HG03439 (cell line): ENCODE measurements at regions not wholly inside any gene's neighbourhood (a gene's known extent, or its start where the extent isn't known, plus 50 kb on each side); places are given as distances from the start of the nearest gene placed in this dataset.

ENCODE experiments used
- ATAC-seq: cut with Tn5 transposase; IDR thresholded peaks from one replicate; pipeline ENCODE4 v1.9.1; 2021; ENCODE audit warnings: mild to moderate bottlenecking, moderate library complexity; ENCODE audit not compliant: unreplicated experiment

DNA sequence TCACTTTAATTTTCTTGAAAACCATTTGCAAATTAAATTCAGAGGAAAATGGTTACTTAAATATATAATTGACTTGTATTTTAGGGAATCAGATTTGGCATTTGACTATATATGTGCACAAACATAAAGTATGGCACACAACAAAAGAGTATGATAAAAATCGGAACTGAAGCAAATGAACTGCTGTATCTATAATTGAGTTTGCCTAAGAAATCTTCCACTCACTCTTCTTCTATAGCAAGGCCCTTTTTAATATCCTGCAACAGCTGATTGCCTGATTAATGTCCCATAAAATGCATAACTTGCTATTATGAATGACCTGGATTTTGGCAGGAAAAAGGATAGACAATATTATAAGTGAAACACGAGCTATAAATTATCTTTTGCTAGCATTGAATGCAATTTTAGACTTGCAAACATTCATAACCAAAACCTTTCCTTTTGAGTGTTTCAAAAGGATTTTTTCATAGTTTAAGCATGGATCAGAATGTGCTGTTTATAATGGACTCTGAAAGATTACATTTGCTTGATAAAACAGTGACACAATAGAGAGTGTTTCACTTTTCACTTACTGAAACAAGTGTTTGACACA, 2204.3 kb downstream of the MRPL39 start:
- no peak for ATAC-seq

DNA sequence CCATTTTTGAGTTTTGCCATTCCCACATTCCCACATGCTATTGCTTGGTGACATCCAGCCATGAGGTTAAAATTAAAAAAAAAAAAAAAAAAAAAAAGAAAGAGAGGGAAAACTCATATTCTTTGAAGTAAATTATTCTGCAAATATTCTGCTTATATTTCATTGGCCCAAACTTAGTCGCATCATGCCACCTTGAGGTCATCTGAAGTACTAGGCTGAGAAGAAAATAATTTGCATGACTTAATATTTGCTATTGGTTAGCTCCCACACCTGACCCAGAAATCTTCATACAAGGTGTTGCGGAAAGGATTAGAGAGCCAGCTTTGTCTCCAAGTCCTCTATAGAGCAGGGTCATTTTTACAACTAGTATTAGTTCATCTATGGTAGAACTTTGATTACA, 2206.0 kb downstream of the MRPL39 start:
- no peak for ATAC-seq

DNA sequence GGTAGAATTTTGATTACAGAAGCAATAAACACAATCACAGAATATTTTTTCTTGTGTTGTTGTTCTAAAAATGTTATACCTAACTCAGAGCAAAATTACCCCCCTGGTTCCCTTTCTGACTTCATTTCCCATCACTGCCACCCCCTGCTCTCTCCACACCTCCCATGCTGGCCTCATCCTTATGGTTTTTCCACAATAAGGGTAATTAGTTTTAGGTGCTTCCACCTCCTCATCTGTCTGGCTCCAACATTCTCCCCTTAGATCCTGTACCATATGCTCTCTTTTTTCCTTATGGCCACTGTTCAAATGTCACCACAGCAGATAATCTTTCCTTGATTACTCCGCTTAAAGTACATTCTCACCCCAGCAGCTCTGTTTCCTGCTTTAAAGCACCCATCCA, 2208.6 kb downstream of the MRPL39 start:
- no peak for ATAC-seq

DNA sequence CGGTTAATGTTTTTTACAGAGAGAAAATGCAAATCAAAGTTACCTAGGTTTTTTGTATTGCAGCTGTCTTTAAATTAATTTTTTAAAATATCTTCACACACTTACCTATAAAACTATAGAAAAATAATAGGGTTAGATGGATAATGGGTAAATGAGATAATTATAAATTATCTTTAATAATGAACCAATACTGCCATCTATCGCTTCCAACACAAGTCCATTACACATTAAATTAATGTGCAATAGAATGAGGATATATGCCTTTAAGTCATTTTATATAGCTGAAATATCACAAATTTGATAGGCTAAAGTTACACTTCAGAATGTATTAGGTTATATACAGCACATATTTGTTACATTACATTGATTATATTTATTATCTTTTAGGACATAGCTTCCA, 2212.8 kb downstream of the MRPL39 start:
- no peak for ATAC-seq

DNA sequence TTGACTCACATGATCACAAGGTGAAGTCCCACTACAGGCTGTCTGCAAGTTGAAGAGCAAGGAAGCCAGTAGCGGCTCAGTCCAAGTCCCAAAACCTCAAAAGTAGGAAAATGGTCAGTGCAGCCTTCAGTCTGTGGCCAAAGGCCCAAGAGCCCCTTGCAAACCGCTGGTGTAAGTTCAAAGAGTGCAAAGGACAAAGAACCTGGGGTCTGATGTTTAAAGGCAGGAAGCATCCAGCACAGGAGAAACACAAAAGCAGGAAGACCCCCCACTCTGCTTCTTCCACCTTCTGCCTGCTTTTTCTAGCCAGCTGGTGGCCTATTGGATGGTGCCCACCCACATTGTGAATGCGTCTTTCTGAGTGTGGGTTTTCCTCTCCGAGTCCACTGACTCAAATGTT, 2222.6 kb downstream of the MRPL39 start:
- no peak for ATAC-seq

DNA sequence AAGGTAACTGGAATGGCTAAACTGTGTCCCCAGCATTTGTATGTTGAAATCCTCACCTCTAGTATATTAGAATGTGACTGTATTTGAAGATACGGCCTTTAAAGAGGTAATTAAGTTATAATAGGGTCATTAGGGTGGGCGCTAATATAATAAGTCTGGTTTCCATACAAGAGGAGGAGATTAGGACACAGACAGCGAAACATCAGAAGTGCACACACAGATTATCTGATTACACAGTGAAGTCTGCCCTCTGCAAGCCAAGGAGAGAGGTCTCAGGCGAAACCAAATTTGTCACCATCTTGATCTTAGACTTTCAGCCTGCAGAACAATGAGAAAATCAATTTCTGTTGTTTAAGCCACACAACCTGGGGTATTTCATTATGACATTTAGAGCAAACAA, 2233.1 kb downstream of the MRPL39 start:
- no peak for ATAC-seq

DNA sequence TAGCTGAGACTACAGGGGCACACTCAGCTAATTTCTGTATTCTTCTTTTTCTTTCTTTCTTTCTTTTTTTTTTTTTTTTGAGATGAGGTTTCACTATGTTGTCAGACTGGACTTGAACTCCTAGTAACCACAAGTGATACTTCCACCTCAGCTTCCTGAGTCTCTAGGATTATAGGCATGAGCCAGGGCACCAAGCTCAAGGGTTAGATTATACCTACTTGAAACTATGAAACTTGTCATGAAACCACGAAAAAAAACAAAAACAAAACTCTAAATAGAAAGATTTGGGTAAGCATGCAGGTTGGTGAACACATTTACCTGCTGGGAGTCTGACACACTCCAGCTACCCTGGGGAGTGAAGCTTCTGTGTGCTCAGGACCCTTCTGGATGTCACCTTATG, 2250.4 kb downstream of the MRPL39 start:
- ATAC-seq = no peak

DNA sequence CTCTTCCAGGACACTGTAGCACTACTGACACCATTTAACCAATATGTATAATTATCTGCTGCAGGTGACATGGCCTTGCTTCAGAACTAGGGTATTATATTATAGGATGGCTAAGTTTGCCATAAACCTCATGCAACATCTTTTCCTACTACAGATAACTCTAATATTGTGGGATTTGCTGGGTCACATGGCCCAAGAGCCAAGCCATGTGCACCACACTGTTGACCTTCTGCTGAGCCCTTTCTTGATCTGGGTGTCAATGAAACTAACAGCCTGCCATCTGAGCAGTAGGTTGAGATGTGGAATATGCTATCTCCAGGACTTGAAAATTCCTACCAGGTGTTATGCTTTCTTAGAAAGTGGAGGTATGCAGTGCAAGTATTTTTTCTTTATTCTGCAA, 2291.1 kb downstream of the MRPL39 start:
- no peak for ATAC-seq

DNA sequence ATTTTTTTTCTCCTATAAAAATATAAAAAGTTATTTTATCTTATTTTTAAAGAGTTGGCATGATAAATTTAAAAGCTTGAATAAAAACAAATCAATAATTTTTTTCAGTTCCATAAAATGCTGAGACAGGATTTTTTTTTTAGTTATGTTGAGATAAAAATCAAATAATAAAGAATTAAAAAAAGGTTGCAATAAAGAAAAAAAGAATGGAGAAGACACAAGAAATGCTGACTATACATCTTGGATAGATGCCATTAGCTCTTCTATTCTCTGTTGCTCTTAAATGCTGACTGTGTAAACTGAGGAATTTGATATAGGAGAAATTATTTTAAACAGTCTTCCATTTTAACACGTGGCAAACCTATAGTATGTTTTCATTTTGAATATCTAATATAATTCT, 2298.5 kb downstream of the MRPL39 start:
- no peak for ATAC-seq

DNA sequence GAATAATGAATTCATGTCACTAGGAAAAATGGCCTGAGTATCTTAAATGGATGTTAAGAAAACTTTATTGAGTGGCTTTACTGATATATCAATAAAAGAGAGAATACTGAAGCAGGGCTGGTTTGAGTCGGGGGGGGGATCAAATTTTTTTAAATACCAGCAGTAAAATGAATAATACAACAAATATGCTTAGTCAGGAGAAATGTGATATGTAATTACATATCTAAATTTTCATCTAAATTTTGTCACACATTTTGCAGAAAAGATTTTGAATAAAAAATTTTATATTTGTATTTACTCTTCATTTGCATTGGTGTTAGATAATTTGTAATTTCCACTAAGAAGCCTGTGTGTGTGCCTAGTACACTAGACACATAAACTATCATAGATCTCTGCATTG, 2300.2 kb downstream of the MRPL39 start:
- no peak for ATAC-seq

DNA sequence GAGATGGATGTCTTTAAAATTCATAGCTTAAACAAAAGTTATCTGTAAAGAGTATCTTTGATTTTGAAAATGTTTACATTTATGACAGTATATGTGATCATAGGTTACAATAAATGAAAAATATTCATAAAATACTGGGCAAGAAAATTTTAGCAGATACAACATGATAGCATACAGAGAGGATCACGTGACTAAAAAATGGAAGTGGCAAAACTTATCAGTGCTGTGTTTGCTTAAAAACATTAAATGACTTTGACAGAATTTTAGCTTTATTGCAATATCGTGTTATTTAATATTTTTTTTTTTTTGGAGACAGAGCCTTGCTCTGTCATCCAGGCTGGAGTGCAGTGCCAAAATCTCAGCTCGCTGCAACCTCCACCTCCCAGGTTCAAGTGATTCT, 2294.1 kb downstream of the NCAM2 start:
- no peak for ATAC-seq

DNA sequence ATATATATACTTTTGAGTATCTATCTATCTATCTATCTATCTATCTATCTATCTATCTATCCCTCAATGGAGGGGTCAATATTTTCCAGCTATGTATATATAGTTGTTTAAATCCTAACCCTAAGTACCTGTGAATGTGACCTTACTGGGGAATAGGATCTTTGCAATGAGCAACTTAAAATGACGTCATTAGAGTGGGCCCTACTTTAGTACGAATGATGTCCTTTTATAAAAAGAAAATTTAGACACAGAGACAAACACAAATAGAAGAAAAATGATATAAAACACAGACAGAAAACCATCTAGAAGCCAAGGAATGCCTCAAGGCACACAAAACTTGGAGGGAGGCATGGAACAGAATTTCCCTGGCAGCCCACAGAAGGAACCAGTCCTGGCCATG, 2283.7 kb downstream of the NCAM2 start:
- no peak for ATAC-seq

DNA sequence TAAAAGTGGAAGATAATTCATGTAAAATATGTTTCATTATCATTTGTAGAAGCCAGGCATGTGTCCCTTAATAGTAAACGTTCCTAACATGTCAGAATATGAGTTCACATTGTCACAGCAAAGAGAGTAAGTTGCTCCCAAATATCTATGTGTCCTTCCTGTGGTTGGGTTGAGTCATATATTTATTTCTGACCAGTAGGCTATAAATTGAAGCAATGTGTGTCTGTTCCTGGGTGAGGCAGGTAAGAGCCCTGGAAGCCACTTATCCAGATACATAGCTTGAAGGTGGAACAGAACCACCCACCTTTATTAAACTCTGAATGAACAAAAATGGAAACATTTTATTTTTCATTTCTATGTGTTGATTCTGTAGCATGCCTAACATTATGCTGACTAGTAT, 2251.6 kb downstream of the NCAM2 start:
- no peak for ATAC-seq

DNA sequence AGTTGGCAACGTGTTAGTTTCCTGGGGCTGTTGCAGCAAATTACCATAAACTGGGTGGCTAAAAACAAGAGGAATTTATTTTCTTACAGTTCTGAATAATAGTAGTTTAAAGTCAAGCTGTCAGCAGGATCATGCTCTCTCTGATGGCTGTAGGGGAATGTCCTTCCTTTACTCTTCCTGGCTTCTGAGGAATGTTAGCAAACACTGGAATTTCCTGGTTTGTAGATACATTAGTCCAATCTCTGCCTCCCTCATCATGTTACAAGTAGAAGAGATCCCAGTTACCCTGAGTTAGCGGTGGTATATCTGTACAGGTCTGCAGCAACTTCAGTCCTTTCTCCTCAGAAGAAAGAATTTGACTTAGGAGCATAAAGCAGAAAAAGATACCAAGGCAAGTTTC, 2249.1 kb downstream of the NCAM2 start:
- ATAC-seq = no peak

DNA sequence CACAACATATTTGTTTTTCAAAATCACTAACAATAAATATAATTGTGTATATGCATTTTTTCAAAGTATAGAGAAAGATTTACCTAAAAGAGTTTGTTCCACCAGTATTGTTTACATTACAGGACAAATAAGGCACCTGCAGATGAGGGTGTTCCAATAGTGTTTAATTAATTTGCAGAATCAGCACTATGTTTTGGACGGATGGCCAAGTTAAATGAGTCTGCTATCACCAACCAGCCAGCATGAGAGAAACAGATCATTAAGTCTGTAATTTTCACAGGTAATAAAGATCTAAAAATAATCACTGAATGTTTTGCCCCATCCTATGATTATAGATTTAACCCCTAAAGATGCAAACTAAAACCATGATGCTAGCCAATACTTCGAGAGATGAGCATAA, 2247.0 kb downstream of the NCAM2 start:
- no peak for ATAC-seq

DNA sequence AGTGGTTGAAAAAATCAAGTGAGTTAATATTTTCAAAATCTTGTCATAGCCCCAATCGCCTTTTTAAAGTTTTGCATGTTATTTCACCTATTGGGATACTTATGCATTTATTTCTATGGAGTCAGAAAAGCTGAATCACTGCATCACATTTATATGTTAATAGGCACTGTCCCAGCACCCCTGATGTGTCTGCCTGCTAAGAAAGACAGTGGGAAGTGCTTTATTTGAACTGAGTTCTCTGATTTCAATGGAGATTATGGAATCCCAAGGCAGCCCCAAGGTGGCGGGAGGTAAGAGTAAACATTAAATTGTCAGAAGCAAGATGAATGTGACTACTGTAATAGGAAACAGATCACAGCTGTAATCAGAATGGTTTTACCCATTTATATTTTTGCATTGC, 2225.7 kb downstream of the NCAM2 start:
- no peak for ATAC-seq

DNA sequence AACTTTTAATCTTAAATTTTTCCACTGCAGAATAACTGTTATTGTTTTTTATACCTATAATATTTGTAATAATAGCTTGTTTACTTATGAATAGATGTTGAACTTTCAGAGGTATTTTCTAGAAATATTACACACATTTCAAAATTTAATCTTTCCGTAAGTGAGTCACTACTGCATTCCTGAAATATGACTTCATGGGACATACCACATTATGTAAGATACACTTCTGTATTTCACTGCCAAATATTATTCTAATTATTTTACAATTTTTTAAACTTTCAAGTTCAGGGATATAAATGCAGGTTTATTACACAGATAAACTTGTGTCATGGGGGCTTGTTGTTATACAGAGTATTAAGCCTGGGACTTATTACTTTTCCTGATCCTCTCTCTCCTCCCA, 2220.5 kb downstream of the NCAM2 start:
- no peak for ATAC-seq

DNA sequence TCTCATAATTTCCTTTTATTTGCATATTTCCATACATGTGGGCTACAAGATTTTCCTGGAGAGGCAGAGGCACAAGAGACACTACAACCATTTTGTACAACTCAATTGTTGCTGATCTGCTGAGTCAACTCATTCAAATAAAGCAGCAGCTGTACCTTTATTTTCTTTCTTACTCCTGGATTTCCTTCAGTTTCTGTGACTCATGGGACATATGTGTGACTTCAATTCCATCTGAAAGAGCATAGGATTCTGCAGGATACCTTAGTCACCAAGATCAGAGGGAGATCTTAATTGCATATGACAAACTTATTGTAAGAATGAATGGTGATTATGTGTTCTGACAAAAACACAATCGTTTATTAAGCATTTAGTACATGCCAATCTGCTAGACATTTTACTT, 2219.4 kb downstream of the NCAM2 start:
- ATAC-seq = no peak

DNA sequence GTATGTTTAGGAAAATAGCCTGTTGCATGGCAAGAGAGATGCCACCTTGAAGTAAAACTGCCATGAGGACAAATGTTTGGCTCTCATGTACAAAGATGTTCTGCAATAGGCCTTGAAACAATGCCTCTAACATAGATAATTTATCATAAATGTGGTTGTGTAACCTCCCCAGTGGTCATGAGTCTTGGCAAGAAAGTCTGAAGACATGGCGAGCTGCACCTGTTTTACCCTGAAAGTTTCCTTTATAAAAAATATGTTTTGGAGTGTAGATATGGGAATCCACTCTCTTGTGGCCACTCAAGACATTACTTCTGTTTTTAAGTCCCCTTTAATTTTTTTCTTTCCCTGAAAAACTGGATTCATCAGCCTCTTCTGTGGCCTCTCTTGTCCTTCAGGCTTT, 2217.1 kb downstream of the NCAM2 start:
- no peak for ATAC-seq
